ENCODE measurements at regions not wholly inside any gene's neighbourhood (a gene's known extent, or its start where the extent isn't known, plus 50 kb on each side); places are given as distances from the start of the nearest gene placed in this dataset.

- H3K36me3 ChIP-seq: no peaks in the 10 kb centered on the region
- no peaks in the 10 kb centered on the region for H3K9me3 ChIP-seq
- no peak for DNase-seq
- WGBS, 2 donors (ENCODE audit: low coverage in 1 of 2): 73 to 75% methylated on average over 2 of the region's 2 CpGs
- H3K4me3 ChIP-seq: no peak overlapping the region
- in situ Hi-C loops (cut with MboI; ENCODE audit: low pct_ligation_motif_present in 1 of 4, low pct_unique_long_range_greater_than_20kb in 1 of 4, low sequenced_read_pairs in 3 of 4): loop anchor here in 3 of 4 donors (10.0 to 25.0 kb wide), 2 partner anchors 281 to 284 kb away; no protein-coding TSS in a partner anchor
- no peak overlapping the region for H3K27ac ChIP-seq
- intact Hi-C loops (cut with DNase I; ENCODE audit: low total_unique reads): no loop called here
- H3K4me1 ChIP-seq: no peaks in the 10 kb centered on the region
- no peaks in the 10 kb centered on the region for H3K27me3 ChIP-seq
- TF ChIP-seq EP300 (IDR thresholded peaks at IDR 0.05; ENCODE audit: low read depth) (no peak), POLR2AphosphoS5 (IDR thresholded peaks at IDR 0.05) (no peak), POLR2A (IDR thresholded peaks at IDR 0.05) (no peak), CTCF (IDR thresholded peaks at IDR 0.05) (no peak)
Observed at GRCh38 chr12:71018682-71019081, 98.1 kb upstream of the PTPRR start.

GRCh38 chr12:71014180-71014785, 93.7 kb upstream of the PTPRR start:
- intact Hi-C loops (cut with DNase I; ENCODE audit: low total_unique reads): no loop called here
- 19 to 33% methylated on average over 1 to 2 of the region's 2 CpGs for WGBS, 2 donors (ENCODE audit: low coverage in 1 of 2)
- in situ Hi-C loops (cut with MboI; ENCODE audit: low pct_ligation_motif_present in 1 of 4, low pct_unique_long_range_greater_than_20kb in 1 of 4, low sequenced_read_pairs in 3 of 4): loop anchor here in 3 of 4 donors (10.0 to 25.0 kb wide), 2 partner anchors 277 to 279 kb away; no protein-coding TSS in a partner anchor

GRCh38 chr12:71011261-71011660, 90.7 kb upstream of the PTPRR start:
- H3K27me3 ChIP-seq: no peaks in the 10 kb centered on the region
- no peaks in the 10 kb centered on the region for H3K9me3 ChIP-seq
- H3K4me1 ChIP-seq: no peaks in the 10 kb centered on the region
- no peak for TF ChIP-seq POLR2A (IDR thresholded peaks at IDR 0.05)
- TF ChIP-seq CTCF (IDR thresholded peaks at IDR 0.05): no peak
- no peak for TF ChIP-seq POLR2AphosphoS5 (IDR thresholded peaks at IDR 0.05)
- no peak for TF ChIP-seq EP300 (IDR thresholded peaks at IDR 0.05; ENCODE audit: low read depth)
- DNase-seq: no peak
- no peak overlapping the region for H3K4me3 ChIP-seq
- no peaks in the 10 kb centered on the region for H3K36me3 ChIP-seq
- WGBS, 2 donors (ENCODE audit: low coverage in 1 of 2): 79 to 91% methylated on average over 4 of the region's 4 CpGs
- no peak overlapping the region for H3K27ac ChIP-seq
- in situ Hi-C loops (cut with MboI; ENCODE audit: low pct_ligation_motif_present in 1 of 4, low pct_unique_long_range_greater_than_20kb in 1 of 4, low sequenced_read_pairs in 3 of 4) (loop anchor here in 3 of 4 donors (10.0 to 25.0 kb wide), 2 partner anchors 274 to 276 kb away; no protein-coding TSS in a partner anchor), intact Hi-C loops (cut with DNase I; ENCODE audit: low total_unique reads) (no loop called here)

More at GRCh38 chr12:71014180-71014785, 93.7 kb upstream of the PTPRR start:
- no peaks in the 10 kb centered on the region for H3K27me3 ChIP-seq
- DNase-seq: no peak
- no peak overlapping the region for H3K4me3 ChIP-seq
- peak; percentile 31 to 63 (median 40) for TF ChIP-seq CTCF (IDR thresholded peaks at IDR 0.05)
- TF ChIP-seq POLR2A (IDR thresholded peaks at IDR 0.05): no peak
- no peaks in the 10 kb centered on the region for H3K9me3 ChIP-seq
- no peak overlapping the region for H3K27ac ChIP-seq
- no peaks in the 10 kb centered on the region for H3K4me1 ChIP-seq
- no peaks in the 10 kb centered on the region for H3K36me3 ChIP-seq

- H3K27me3 ChIP-seq: no peaks in the 10 kb centered on the region
- no peaks in the 10 kb centered on the region for H3K36me3 ChIP-seq
- TF ChIP-seq CTCF (IDR thresholded peaks at IDR 0.05) (no peak), EP300 (IDR thresholded peaks at IDR 0.05; ENCODE audit: low read depth) (no peak), POLR2A (IDR thresholded peaks at IDR 0.05) (no peak), POLR2AphosphoS5 (IDR thresholded peaks at IDR 0.05) (no peak)
- H3K9me3 ChIP-seq: no peaks in the 10 kb centered on the region
- DNase-seq: no peak
- H3K4me1 ChIP-seq: no peaks in the 10 kb centered on the region
- no peak overlapping the region for H3K27ac ChIP-seq
- no peak overlapping the region for H3K4me3 ChIP-seq
- intact Hi-C loops (cut with DNase I; ENCODE audit: low total_unique reads) (no loop called here), in situ Hi-C loops (cut with MboI; ENCODE audit: low pct_ligation_motif_present in 1 of 4, low pct_unique_long_range_greater_than_20kb in 1 of 4, low sequenced_read_pairs in 3 of 4) (loop anchor here in 3 of 4 donors (10.0 to 25.0 kb wide), 2 partner anchors 273 to 275 kb away; no protein-coding TSS in a partner anchor)
- 91% methylated on average over 1 of the region's 1 CpG; no CpG with 5 or more reads in 1 of the 2 donors for WGBS, 2 donors (ENCODE audit: low coverage in 1 of 2)
Observed at GRCh38 chr12:71010143-71010479, 89.6 kb upstream of the PTPRR start.
